Type B pancreatic cell (in vitro differentiated cells): ENCODE measurements at regions not wholly inside any gene's neighbourhood (a gene's known extent, or its start where the extent isn't known, plus 50 kb on each side); places are given as distances from the start of the nearest gene placed in this dataset.
"Not testable (repeated sequence)": the region's sequence is repeated elsewhere in the genome, so short reads cannot be mapped to it uniquely, and the experiment has no call there.

Source experiments
- DNase-seq: peaks from one replicate; pipeline ENCODE4 v3.0.0; 2021; ENCODE audit warnings: mixed read lengths; ENCODE audit not compliant: unreplicated experiment; ENCODE audit errors: extremely low spot score
- H3K27ac Mint-ChIP-seq: 2 replicates; pipeline ENCODE4 v1.8.0; 2021; ENCODE audit warnings: mild to moderate bottlenecking, mixed read lengths
- H3K27me3 Mint-ChIP-seq: 2 replicates; pipeline ENCODE4 v1.8.0; 2021; ENCODE audit warnings: mixed read lengths
- H3K36me3 Mint-ChIP-seq: 2 replicates; pipeline ENCODE4 v1.8.0; 2021; ENCODE audit warnings: mixed read lengths
- H3K4me1 Mint-ChIP-seq: one replicate; pipeline ENCODE4 v1.8.0; 2021; ENCODE audit warnings: mixed read lengths; ENCODE audit not compliant: unreplicated experiment
- H3K4me3 Mint-ChIP-seq: 2 replicates; pipeline ENCODE4 v1.8.0; 2021; ENCODE audit warnings: mild to moderate bottlenecking, mixed read lengths
- H3K9me3 Mint-ChIP-seq: 2 replicates; pipeline ENCODE4 v1.8.0; 2021; ENCODE audit warnings: mixed read lengths
- CTCF ChIP-seq: fragments of 200-600 bp; sonication (generic); conservative IDR thresholded peaks from 2 replicates; pipeline ENCODE4 v1.5.0; 2021; ENCODE audit warnings: antibody characterized with exemption, mild to moderate bottlenecking

- no peak for TF ChIP-seq CTCF
- H3K9me3 Mint-ChIP-seq: no peaks in the 10 kb centered on the region
- H3K36me3 Mint-ChIP-seq: no peaks in the 10 kb centered on the region
- no peaks in the 10 kb centered on the region for H3K4me1 Mint-ChIP-seq
- no peak for DNase-seq
- peaks cover 49% of the 10 kb centered on the region for H3K27me3 Mint-ChIP-seq
- no peak overlapping the region for H3K4me3 Mint-ChIP-seq
- no peak overlapping the region for H3K27ac Mint-ChIP-seq
These were observed 91.0 kb upstream of the SLC6A11 start for GRCh38 chr3:10725067-10725466.

- H3K4me3 Mint-ChIP-seq: no peak overlapping the region
- DNase-seq: no peak
- no peaks in the 10 kb centered on the region for H3K36me3 Mint-ChIP-seq
- TF ChIP-seq CTCF: no peak
- H3K9me3 Mint-ChIP-seq: no peaks in the 10 kb centered on the region
- no peaks in the 10 kb centered on the region for H3K4me1 Mint-ChIP-seq
- H3K27me3 Mint-ChIP-seq: peaks cover 43% of the 10 kb centered on the region
- no peak overlapping the region for H3K27ac Mint-ChIP-seq
These were observed 90.2 kb upstream of the SLC6A11 start for GRCh38 chr3:10725846-10726245.

GRCh38 chr3:10726787-10727186, 89.2 kb upstream of the SLC6A11 start:
- DNase-seq: no peak
- no peak overlapping the region for H3K4me3 Mint-ChIP-seq
- peaks cover 36% of the 10 kb centered on the region for H3K27me3 Mint-ChIP-seq
- H3K9me3 Mint-ChIP-seq: no peaks in the 10 kb centered on the region
- H3K4me1 Mint-ChIP-seq: no peaks in the 10 kb centered on the region
- TF ChIP-seq CTCF: no peak
- H3K27ac Mint-ChIP-seq: no peak overlapping the region
- H3K36me3 Mint-ChIP-seq: no peaks in the 10 kb centered on the region

- TF ChIP-seq CTCF: no peak
- H3K4me1 Mint-ChIP-seq: no peaks in the 10 kb centered on the region
- H3K4me3 Mint-ChIP-seq: no peak overlapping the region
- peak; percentile 18 for DNase-seq
- H3K9me3 Mint-ChIP-seq: peaks cover 4% of the 10 kb centered on the region
- H3K27ac Mint-ChIP-seq: no peak overlapping the region
- no peaks in the 10 kb centered on the region for H3K36me3 Mint-ChIP-seq
- peaks cover 16% of the 10 kb centered on the region for H3K27me3 Mint-ChIP-seq
These were observed 86.6 kb upstream of the SLC6A11 start for GRCh38 chr3:10729439-10729838.

- Mint-ChIP-seq H3K36me3 (no peaks in the 10 kb centered on the region), H3K4me1 (no peaks in the 10 kb centered on the region), H3K27me3 (peaks cover 31% of the 10 kb centered on the region), H3K27ac (no peak overlapping the region), H3K9me3 (peaks cover 4% of the 10 kb centered on the region), H3K4me3 (no peak overlapping the region)
- TF ChIP-seq CTCF: no peak
- DNase-seq: no peak
These were observed 83.7 kb upstream of the SLC6A11 start for GRCh38 chr3:10732292-10732691.

- Mint-ChIP-seq H3K27me3 (peaks cover 37% of the 10 kb centered on the region), H3K36me3 (no peaks in the 10 kb centered on the region), H3K4me1 (no peaks in the 10 kb centered on the region), H3K27ac (no peak overlapping the region), H3K4me3 (no peak overlapping the region), H3K9me3 (peaks cover 4% of the 10 kb centered on the region)
- no peak for TF ChIP-seq CTCF
- DNase-seq: no peak
These were observed 82.7 kb upstream of the SLC6A11 start for GRCh38 chr3:10733297-10733696.

- H3K4me1 Mint-ChIP-seq, H3K36me3 Mint-ChIP-seq, H3K9me3 Mint-ChIP-seq, DNase-seq, H3K27ac Mint-ChIP-seq, H3K4me3 Mint-ChIP-seq: not testable (repeated sequence)
- peaks cover 63% of the 10 kb centered on the region for H3K27me3 Mint-ChIP-seq
These were observed 79.6 kb upstream of the SLC6A11 start for GRCh38 chr3:10736444-10736843.
